ENCODE measurements at regions not wholly inside any gene's neighbourhood (a gene's known extent, or its start where the extent isn't known, plus 50 kb on each side); places are given as distances from the start of the nearest gene placed in this dataset.

GRCh38 chr22:49191506-49191980 is 636.1 kb downstream of the BRD1 start:
- H3K79me2 ChIP-seq (ENCODE audit: low read length): no peaks in the 10 kb centered on the region
- no peaks in the 10 kb centered on the region for H3K4me1 ChIP-seq (ENCODE audit: low read length)
- no peaks in the 10 kb centered on the region for H3K36me3 ChIP-seq (ENCODE audit: insufficient read depth, low read length)
- H3K27ac ChIP-seq (ENCODE audit: low read length): no peak overlapping the region
- H3K9me3 ChIP-seq (ENCODE audit: low read length): no peaks in the 10 kb centered on the region
- 0 out of 2 replicates have a peak, but pooled peaks cover 4% of the 10 kb centered on the region for H3K27me3 ChIP-seq (ENCODE audit: low read length)
- H2AFZ ChIP-seq (ENCODE audit: low read length): no peak overlapping the region
- no peaks in the 10 kb centered on the region for H4K20me1 ChIP-seq (ENCODE audit: insufficient read depth, low read depth, low read length)
- H3K9me2 ChIP-seq (replicated peaks; ENCODE audit: insufficient read depth, low read length): no peaks in the 10 kb centered on the region
- no peak for DNase-seq
- H3K4me2 ChIP-seq (ENCODE audit: low read depth, low read length, poor library complexity, severe bottlenecking): no peak overlapping the region
- no peak overlapping the region for H3K4me3 ChIP-seq (ENCODE audit: low read length)
- no peak overlapping the region for H3K9ac ChIP-seq (ENCODE audit: low read length)

DNA sequence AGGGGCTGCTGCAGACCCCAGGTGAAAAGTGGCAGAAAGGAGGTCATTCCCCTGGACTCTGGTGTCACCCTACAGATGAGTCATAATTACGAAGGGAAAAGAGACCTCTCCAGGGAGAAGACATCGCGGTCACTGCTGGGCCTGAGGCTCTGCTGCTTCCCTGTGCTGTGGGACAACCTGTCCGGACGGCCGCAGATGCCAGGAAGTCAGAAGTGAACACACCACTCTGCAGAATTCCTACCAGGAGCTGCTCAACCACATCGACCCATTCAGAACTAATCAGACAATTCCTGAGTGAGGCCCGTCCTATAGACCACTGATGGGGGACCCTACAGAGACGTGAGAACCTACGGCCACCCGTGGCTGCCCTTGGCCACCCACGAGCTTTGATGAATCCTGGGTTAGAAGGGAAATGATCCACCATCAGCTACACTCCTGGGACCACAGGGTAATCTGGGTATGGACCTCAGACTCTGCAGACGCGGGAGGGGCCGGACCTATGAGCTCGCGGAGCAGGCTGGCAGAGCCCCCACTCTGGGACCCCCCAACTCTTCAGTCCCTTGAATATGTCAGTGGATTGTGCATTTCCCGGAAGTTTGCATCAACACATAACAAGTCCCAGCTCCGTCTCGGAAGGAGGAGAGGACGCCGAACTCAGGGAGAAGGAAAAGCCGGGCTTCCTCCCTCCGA is 636.7 kb downstream of the BRD1 start:
- DNase-seq: no peak
- no peaks in the 10 kb centered on the region for H3K4me1 ChIP-seq (ENCODE audit: low read length)
- no peak overlapping the region for H3K4me2 ChIP-seq (ENCODE audit: low read depth, low read length, poor library complexity, severe bottlenecking)
- no peaks in the 10 kb centered on the region for H3K36me3 ChIP-seq (ENCODE audit: insufficient read depth, low read length)
- H4K20me1 ChIP-seq (ENCODE audit: insufficient read depth, low read depth, low read length): no peaks in the 10 kb centered on the region
- H2AFZ ChIP-seq (ENCODE audit: low read length): no peak overlapping the region
- H3K27me3 ChIP-seq (ENCODE audit: low read length): peaks cover 6% of the 10 kb centered on the region; the same call in 1 of the 2 replicates
- no peaks in the 10 kb centered on the region for H3K9me3 ChIP-seq (ENCODE audit: low read length)
- H3K9ac ChIP-seq (ENCODE audit: low read length): no peak overlapping the region
- H3K9me2 ChIP-seq (replicated peaks; ENCODE audit: insufficient read depth, low read length): no peaks in the 10 kb centered on the region
- H3K27ac ChIP-seq (ENCODE audit: low read length): no peak overlapping the region
- no peak overlapping the region for H3K4me3 ChIP-seq (ENCODE audit: low read length)
- no peaks in the 10 kb centered on the region for H3K79me2 ChIP-seq (ENCODE audit: low read length)

DNA sequence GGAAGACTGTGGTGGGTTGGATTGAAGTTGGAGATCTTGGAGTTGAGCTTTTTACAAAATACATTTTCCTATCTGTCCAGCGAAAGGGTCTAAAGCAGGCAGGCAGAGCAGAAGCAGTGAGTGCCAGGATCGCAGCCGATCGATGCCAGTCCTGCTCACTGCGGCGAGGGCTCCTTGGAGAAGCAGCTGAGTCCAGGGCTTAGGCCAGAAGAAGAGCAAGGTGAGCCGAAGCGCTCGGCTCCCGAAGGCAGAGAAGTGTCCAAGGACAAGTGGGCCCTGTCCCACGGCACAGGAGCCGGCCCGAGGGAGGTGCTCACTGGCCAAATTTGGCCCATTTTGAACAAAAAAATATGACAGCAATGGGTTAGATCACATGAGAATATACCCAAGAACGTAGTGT is 637.8 kb downstream of the BRD1 start:
- no peak overlapping the region for H3K27ac ChIP-seq (ENCODE audit: low read length)
- no peak overlapping the region for H3K4me3 ChIP-seq (ENCODE audit: low read length)
- H3K27me3 ChIP-seq (ENCODE audit: low read length): peaks cover 6% of the 10 kb centered on the region; the same call in 1 of the 2 replicates
- H3K9me3 ChIP-seq (ENCODE audit: low read length): no peaks in the 10 kb centered on the region
- H3K9ac ChIP-seq (ENCODE audit: low read length): no peak overlapping the region
- H3K79me2 ChIP-seq (ENCODE audit: low read length): no peaks in the 10 kb centered on the region
- no peaks in the 10 kb centered on the region for H4K20me1 ChIP-seq (ENCODE audit: insufficient read depth, low read depth, low read length)
- H3K4me1 ChIP-seq (ENCODE audit: low read length): no peaks in the 10 kb centered on the region
- H3K36me3 ChIP-seq (ENCODE audit: insufficient read depth, low read length): no peaks in the 10 kb centered on the region
- H3K9me2 ChIP-seq (replicated peaks; ENCODE audit: insufficient read depth, low read length): no peaks in the 10 kb centered on the region
- H3K4me2 ChIP-seq (ENCODE audit: low read depth, low read length, poor library complexity, severe bottlenecking): no peak overlapping the region
- no peak overlapping the region for H2AFZ ChIP-seq (ENCODE audit: low read length)
- DNase-seq: no peak

GRCh38 chr22:49188591-49188990 is 639.1 kb downstream of the BRD1 start:
- no peak for DNase-seq

DNA sequence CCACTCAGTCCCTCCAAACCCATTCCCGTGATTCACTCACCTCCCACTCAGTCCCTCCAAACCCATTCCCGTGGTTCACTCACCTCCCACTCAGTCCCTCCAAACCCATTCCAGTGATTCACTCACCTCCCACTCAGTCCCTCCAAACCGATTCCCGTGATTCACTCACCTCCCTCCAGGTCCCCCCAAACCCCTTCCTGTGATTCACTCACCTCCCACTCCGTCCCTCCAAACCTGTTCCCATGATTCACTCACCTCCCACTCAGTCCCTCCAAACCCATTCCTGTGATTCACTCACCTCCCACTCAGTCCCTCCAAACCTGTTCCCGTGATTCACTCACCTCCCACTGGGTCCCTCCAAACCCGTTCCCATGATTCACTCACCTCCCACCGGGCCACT is 639.6 kb downstream of the BRD1 start:
- Histone ChIP-seq H3K79me2 (ENCODE audit: low read length) (no peaks in the 10 kb centered on the region), H3K4me3 (ENCODE audit: low read length) (no peak overlapping the region), H3K9ac (ENCODE audit: low read length) (no peak overlapping the region), H3K4me2 (ENCODE audit: low read depth, low read length, poor library complexity, severe bottlenecking) (no peak overlapping the region), H3K36me3 (ENCODE audit: insufficient read depth, low read length) (no peaks in the 10 kb centered on the region), H3K9me3 (ENCODE audit: low read length) (no peaks in the 10 kb centered on the region), H4K20me1 (ENCODE audit: insufficient read depth, low read depth, low read length) (no peaks in the 10 kb centered on the region), H3K27me3 (ENCODE audit: low read length) (peaks cover 6% of the 10 kb centered on the region; the same call in 1 of the 2 replicates), H2AFZ (ENCODE audit: low read length) (no peak overlapping the region), H3K9me2 (replicated peaks; ENCODE audit: insufficient read depth, low read length) (no peaks in the 10 kb centered on the region), H3K27ac (ENCODE audit: low read length) (no peak overlapping the region), H3K4me1 (ENCODE audit: low read length) (no peaks in the 10 kb centered on the region)
- DNase-seq: no peak

More at GRCh38 chr22:49188591-49188990, 639.1 kb downstream of the BRD1 start:
- Histone ChIP-seq H3K4me1 (ENCODE audit: low read length) (no peaks in the 10 kb centered on the region), H3K9ac (ENCODE audit: low read length) (no peak overlapping the region), H3K4me3 (ENCODE audit: low read length) (no peak overlapping the region), H3K36me3 (ENCODE audit: insufficient read depth, low read length) (no peaks in the 10 kb centered on the region), H3K9me2 (replicated peaks; ENCODE audit: insufficient read depth, low read length) (no peaks in the 10 kb centered on the region), H2AFZ (ENCODE audit: low read length) (no peak overlapping the region), H3K4me2 (ENCODE audit: low read depth, low read length, poor library complexity, severe bottlenecking) (no peak overlapping the region), H3K9me3 (ENCODE audit: low read length) (no peaks in the 10 kb centered on the region), H3K27ac (ENCODE audit: low read length) (no peak overlapping the region), H4K20me1 (ENCODE audit: insufficient read depth, low read depth, low read length) (no peaks in the 10 kb centered on the region), H3K27me3 (ENCODE audit: low read length) (peaks cover 6% of the 10 kb centered on the region; the same call in 1 of the 2 replicates), H3K79me2 (ENCODE audit: low read length) (no peaks in the 10 kb centered on the region)

- no peak for DNase-seq
- H3K36me3 ChIP-seq (ENCODE audit: insufficient read depth, low read length): no peaks in the 10 kb centered on the region
- H4K20me1 ChIP-seq (ENCODE audit: insufficient read depth, low read depth, low read length): no peaks in the 10 kb centered on the region
- H3K27me3 ChIP-seq (ENCODE audit: low read length): peaks cover 6% of the 10 kb centered on the region; the same call in 1 of the 2 replicates
- no peak overlapping the region for H2AFZ ChIP-seq (ENCODE audit: low read length)
- H3K9me2 ChIP-seq (replicated peaks; ENCODE audit: insufficient read depth, low read length): no peaks in the 10 kb centered on the region
- H3K9me3 ChIP-seq (ENCODE audit: low read length): no peaks in the 10 kb centered on the region
- H3K9ac ChIP-seq (ENCODE audit: low read length): no peak overlapping the region
- no peak overlapping the region for H3K27ac ChIP-seq (ENCODE audit: low read length)
- no peak overlapping the region for H3K4me3 ChIP-seq (ENCODE audit: low read length)
- no peaks in the 10 kb centered on the region for H3K4me1 ChIP-seq (ENCODE audit: low read length)
- H3K4me2 ChIP-seq (ENCODE audit: low read depth, low read length, poor library complexity, severe bottlenecking): no peak overlapping the region
- no peaks in the 10 kb centered on the region for H3K79me2 ChIP-seq (ENCODE audit: low read length)
Measured at GRCh38 chr22:49186762-49187161, 640.9 kb downstream of the BRD1 start.

DNA sequence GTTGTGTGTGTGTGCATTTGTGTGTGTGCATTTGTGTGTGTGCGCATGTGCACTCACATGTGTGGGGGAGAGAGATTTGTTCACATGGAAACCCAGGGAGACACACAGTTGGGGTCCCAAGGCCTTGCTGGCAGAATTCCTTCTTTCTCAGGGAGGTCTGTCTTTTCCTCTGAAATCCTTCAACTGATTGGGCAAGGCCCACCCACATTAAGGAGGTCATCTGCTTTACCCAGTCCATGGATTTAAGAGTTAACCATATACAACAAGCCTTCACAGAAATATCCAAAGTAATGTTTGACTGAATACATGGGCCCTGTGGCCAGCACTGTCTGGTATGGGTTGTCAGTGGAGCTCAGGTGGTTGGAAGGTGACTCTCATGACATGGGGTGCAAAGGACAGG is 641.4 kb downstream of the BRD1 start:
- Histone ChIP-seq H3K4me3 (ENCODE audit: low read length) (no peak overlapping the region), H4K20me1 (ENCODE audit: insufficient read depth, low read depth, low read length) (no peaks in the 10 kb centered on the region), H3K9me3 (ENCODE audit: low read length) (no peaks in the 10 kb centered on the region), H3K4me1 (ENCODE audit: low read length) (no peaks in the 10 kb centered on the region), H3K9me2 (replicated peaks; ENCODE audit: insufficient read depth, low read length) (no peaks in the 10 kb centered on the region), H3K27me3 (ENCODE audit: low read length) (peaks cover 6% of the 10 kb centered on the region; the same call in 1 of the 2 replicates), H3K79me2 (ENCODE audit: low read length) (no peaks in the 10 kb centered on the region), H3K27ac (ENCODE audit: low read length) (no peak overlapping the region), H3K9ac (ENCODE audit: low read length) (no peak overlapping the region), H3K36me3 (ENCODE audit: insufficient read depth, low read length) (no peaks in the 10 kb centered on the region), H3K4me2 (ENCODE audit: low read depth, low read length, poor library complexity, severe bottlenecking) (no peak overlapping the region), H2AFZ (ENCODE audit: low read length) (no peak overlapping the region)
- no peak for DNase-seq

DNA sequence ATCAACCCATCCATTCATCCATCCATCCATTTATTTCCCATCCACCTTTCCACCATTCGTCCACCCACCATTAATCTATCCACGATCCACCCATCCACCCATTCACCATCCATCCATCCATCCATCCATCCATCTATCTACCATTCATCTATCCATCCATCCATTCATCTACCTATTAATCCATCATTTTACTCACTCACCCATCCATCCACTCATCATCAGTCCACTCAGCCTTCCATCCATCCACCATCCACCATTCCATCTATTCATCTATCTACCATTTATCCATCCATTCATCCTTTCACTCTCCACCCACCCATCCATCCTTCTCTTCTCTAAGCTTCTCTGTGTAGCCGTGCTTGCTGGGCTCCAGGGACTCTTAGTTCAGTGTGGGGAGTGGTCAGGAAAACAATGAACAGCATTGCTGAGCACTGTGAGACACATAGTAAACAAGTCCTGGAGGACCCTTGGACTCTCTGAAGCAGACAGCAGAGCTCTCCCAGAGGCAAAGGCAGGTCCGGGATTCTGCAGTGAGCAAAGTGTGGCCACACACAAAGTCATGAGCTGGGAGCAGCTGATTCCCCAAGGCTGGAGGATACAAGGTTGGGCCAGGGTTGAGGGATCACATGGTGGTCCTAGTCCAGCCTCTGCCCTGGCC is 642.2 kb downstream of the BRD1 start:
- Histone ChIP-seq H3K9me2 (replicated peaks; ENCODE audit: insufficient read depth, low read length) (no peaks in the 10 kb centered on the region), H3K9ac (ENCODE audit: low read length) (no peak overlapping the region), H2AFZ (ENCODE audit: low read length) (no peak overlapping the region), H3K4me3 (ENCODE audit: low read length) (no peak overlapping the region), H3K9me3 (ENCODE audit: low read length) (no peaks in the 10 kb centered on the region), H3K79me2 (ENCODE audit: low read length) (no peaks in the 10 kb centered on the region), H3K27me3 (ENCODE audit: low read length) (peaks cover 6% of the 10 kb centered on the region; the same call in 1 of the 2 replicates), H3K36me3 (ENCODE audit: insufficient read depth, low read length) (no peaks in the 10 kb centered on the region), H3K27ac (ENCODE audit: low read length) (no peak overlapping the region), H3K4me2 (ENCODE audit: low read depth, low read length, poor library complexity, severe bottlenecking) (no peak overlapping the region), H4K20me1 (ENCODE audit: insufficient read depth, low read depth, low read length) (no peaks in the 10 kb centered on the region), H3K4me1 (ENCODE audit: low read length) (no peaks in the 10 kb centered on the region)
- DNase-seq: no peak

All from Karpas-422 (cell line).